SIG-M5 treated with dmso at 0.1 percent for 504 hours (cell line): ENCODE measurements at regions not wholly inside any gene's neighbourhood (a gene's known extent, or its start where the extent isn't known, plus 50 kb on each side); places are given as distances from the start of the nearest gene placed in this dataset.

Experiments used
- DNase-seq: peaks from one replicate; lab custom pipeline; 2025; ENCODE audit not compliant: unreplicated experiment; lab: John Stamatoyannopoulos, UW

- no peak for DNase-seq
Observed at GRCh38 chr22:48972979-48973693, 854.5 kb downstream of the BRD1 start.

- DNase-seq, result peak; percentile 15
Observed at GRCh38 chr22:48968201-48968959, 859.3 kb downstream of the BRD1 start.

- DNase-seq, result no peak
Observed at GRCh38 chr22:48963405-48963804, 864.3 kb downstream of the BRD1 start.

- DNase-seq, result no peak
Observed at GRCh38 chr22:48961705-48962104, 866.0 kb downstream of the BRD1 start.

- DNase-seq, result no peak
Observed at GRCh38 chr22:48960980-48961660, 866.6 kb downstream of the BRD1 start.

GRCh38 chr22:48960576-48960975 is 867.1 kb downstream of the BRD1 start:
- DNase-seq, result no peak

- no peak for DNase-seq
Observed at GRCh38 chr22:48959496-48959895, 868.2 kb downstream of the BRD1 start.

GRCh38 chr22:48957987-48958321 is 869.7 kb downstream of the BRD1 start:
- no peak for DNase-seq

- DNase-seq, result no peak
Observed at GRCh38 chr22:48957311-48957986, 870.2 kb downstream of the BRD1 start.

GRCh38 chr22:48955351-48956311 is 872.0 kb downstream of the BRD1 start:
- no peak for DNase-seq

- DNase-seq, result no peak
Observed at GRCh38 chr22:48954781-48955311, 872.8 kb downstream of the BRD1 start.

GRCh38 chr22:48953830-48954229 is 873.8 kb downstream of the BRD1 start:
- DNase-seq, result no peak

- DNase-seq, result no peak
Observed at GRCh38 chr22:48953103-48953720, 874.5 kb downstream of the BRD1 start.

- DNase-seq, result no peak
Observed at GRCh38 chr22:48952256-48953102, 875.2 kb downstream of the BRD1 start.

GRCh38 chr22:48951836-48952235 is 875.8 kb downstream of the BRD1 start:
- no peak for DNase-seq

- DNase-seq, result no peak
Observed at GRCh38 chr22:48950151-48950915, 877.3 kb downstream of the BRD1 start.

GRCh38 chr22:48949375-48950149 is 878.1 kb downstream of the BRD1 start:
- DNase-seq, result no peak
